Kidney (tissue), 13 donors: ENCODE measurements at regions not wholly inside any gene's neighbourhood (a gene's known extent, or its start where the extent isn't known, plus 50 kb on each side); places are given as distances from the start of the nearest gene placed in this dataset.

Experiments
- DNase-seq, 5 donors: peaks; one replicate each; pipeline ENCODE4 v3.0.0-alpha.2; 2013 to 2020
- FAIRE-seq: peaks from 2 replicates; lab custom pipeline; 2012; peaks lifted over from hg19 to GRCh38; lab: Jason Lieb, UNC
- H3K27ac ChIP-seq, 2 donors: one replicate each; pipeline ENCODE4 v1.7.0; 2013; ENCODE audit warnings: low read depth in 2 of 2, low read length in 2 of 2, inconsistent platforms in 1 of 2
- H3K27me3 ChIP-seq: one replicate; pipeline ENCODE4 v1.7.1; 2013; ENCODE audit warnings: low read length, inconsistent platforms; ENCODE audit not compliant: control insufficient read depth, insufficient read depth
- H3K36me3 ChIP-seq, 3 donors: one replicate each; pipeline versions ENCODE4 v1.7.0 to v1.7.1; 2013; ENCODE audit warnings: low read length in 3 of 3, control low read depth in 1 of 3, inconsistent platforms in 1 of 3; ENCODE audit not compliant: insufficient read depth in 3 of 3, control insufficient read depth in 2 of 3
- H3K4me1 ChIP-seq, 3 donors: one replicate each; pipeline versions ENCODE4 v1.7.0 to v1.7.1; 2013; ENCODE audit warnings: low read length in 3 of 3, inconsistent platforms in 1 of 3, low read depth in 1 of 3; ENCODE audit not compliant: control insufficient read depth in 2 of 3, insufficient read depth in 2 of 3
- H3K4me3 ChIP-seq, 3 donors: one replicate each; pipeline versions ENCODE4 v1.7.0 to v1.8.1; 2013; ENCODE audit warnings: low read length in 3 of 3, control low read depth in 1 of 3, inconsistent platforms in 1 of 3
- H3K9ac ChIP-seq, 3 donors: one replicate each; pipeline versions ENCODE4 v1.7.0 to v1.7.1; 2013; ENCODE audit warnings: low read length in 3 of 3, control low read depth in 1 of 3, inconsistent platforms in 1 of 3
- H3K9me3 ChIP-seq, 3 donors: one replicate each; pipeline versions ENCODE4 v1.7.0 to v1.7.1; 2013; ENCODE audit warnings: low read length in 3 of 3, control low read depth in 1 of 3, inconsistent platforms in 1 of 3; ENCODE audit not compliant: control insufficient read depth in 2 of 3, insufficient read depth in 1 of 3
- CTCF ChIP-seq: IDR thresholded peaks from 3 replicates; pipeline ENCODE4 v1.5.1; 2012; ENCODE audit warnings: mild to moderate bottlenecking, moderate library complexity, borderline replicate concordance; ENCODE audit not compliant: insufficient read depth; ENCODE audit errors: extremely low read depth
- intact Hi-C: fragments of 100-400 bp; cut with DNase I; formaldehyde crosslinking; loops from one replicate; pipeline ENCODE4 v1.11.1; 2022
- donor health status: control.
- donor health status: control.
- donor health status: control.
- donor health status: control.
- donor health status: control.
- donor health status: DM: yes; HTN: yes; CAD: no.
- donor health status: Normal renal cell carcinoma (clear cell type).

DNA sequence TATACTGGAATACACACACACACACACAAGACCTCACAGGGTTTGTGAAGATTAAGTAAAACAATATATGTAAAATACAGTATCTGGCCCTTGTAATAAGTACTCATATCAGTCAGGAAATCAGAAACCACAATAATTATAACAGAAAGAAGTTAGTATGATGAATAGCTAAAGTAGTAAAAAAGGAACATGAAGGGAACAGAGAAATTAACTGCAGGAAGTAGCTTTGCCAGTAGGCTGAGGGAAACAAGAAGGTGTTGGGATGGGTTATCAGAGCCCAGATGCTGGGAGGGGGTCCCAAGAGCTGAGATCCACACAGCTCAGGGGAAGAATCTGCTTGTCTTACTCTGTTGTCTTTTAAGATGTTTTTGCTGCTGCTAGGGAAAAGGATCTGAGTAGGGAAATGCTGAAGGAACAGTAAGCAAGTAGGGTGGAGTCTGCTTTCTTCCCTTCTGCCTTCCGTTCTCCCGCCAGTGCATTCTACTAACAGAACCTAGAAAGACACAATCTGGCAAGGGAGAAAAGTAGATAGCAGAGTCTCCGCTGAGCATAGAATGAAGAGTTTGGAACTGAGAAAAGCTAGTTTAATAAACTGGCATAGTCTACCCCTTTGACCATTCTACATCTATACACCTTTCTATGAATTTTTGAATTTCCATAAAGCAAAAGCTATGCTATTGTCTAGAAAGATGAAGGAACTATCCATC, 55.3 kb upstream of the ALDH1A1 start:
- Histone ChIP-seq H3K4me1 (no peaks in the 10 kb centered on the region), H3K27ac (no peak overlapping the region), H3K9ac (no peak overlapping the region), H3K9me3 (no peaks in the 10 kb centered on the region), H3K4me3 (no peak overlapping the region), H3K36me3 (no peaks in the 10 kb centered on the region), H3K27me3 (no peaks in the 10 kb centered on the region)
- FAIRE-seq: no peak
- no peak for TF ChIP-seq CTCF
- intact Hi-C loops: no loop called here
- DNase-seq: no peak

DNA sequence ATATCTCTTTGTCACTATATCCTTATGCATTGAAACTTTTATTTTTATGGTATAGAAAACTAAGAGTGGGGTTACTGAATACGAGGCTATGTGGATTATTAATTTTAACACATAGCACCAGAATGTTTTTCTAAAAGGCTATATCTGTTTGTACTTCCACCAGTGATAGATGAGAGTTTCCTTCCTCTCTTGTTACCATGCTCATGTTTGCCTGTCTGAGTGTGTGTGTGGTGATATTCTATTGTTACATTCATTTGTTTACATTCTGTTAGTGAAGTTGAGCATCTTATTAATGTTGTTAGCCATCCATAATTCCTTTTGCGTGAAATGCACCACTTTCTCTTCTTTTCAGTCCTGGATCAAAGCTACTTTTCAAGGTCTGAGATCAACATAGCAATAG, 54.1 kb upstream of the ALDH1A1 start:
- TF ChIP-seq CTCF: no peak
- H3K36me3 ChIP-seq: no peaks in the 10 kb centered on the region
- H3K4me3 ChIP-seq: no peak overlapping the region
- no peak overlapping the region for H3K27ac ChIP-seq
- intact Hi-C loops: no loop called here
- no peak for FAIRE-seq
- no peaks in the 10 kb centered on the region for H3K27me3 ChIP-seq
- no peak overlapping the region for H3K9ac ChIP-seq
- H3K4me1 ChIP-seq: no peaks in the 10 kb centered on the region
- no peak for DNase-seq
- H3K9me3 ChIP-seq: no peaks in the 10 kb centered on the region
